Calu3 (cell line): ENCODE measurements at regions not wholly inside any gene's neighbourhood (a gene's known extent, or its start where the extent isn't known, plus 50 kb on each side); places are given as distances from the start of the nearest gene placed in this dataset.

Experiments
- BruUV-seq: library from RNA; stranded (reverse); fragments of 400-500 nt; replicated peaks from 2 replicates; lab custom pipeline; 2021; lab: Mats Ljungman, UMichigan
- CTCF ChIA-PET: fragments of 300-600 bp; sonication (Branson Sonifier 250); formaldehyde crosslinking; loops from one replicate; lab custom pipeline; 2022; ENCODE audit warnings: antibody characterized with exemption; lab: Charles Lee
- DNase-seq: peaks from one replicate; pipeline ENCODE4 v3.0.0; 2022
- H3K27ac Mint-ChIP-seq: one replicate; pipeline ENCODE4 v1.8.0; 2022; ENCODE audit warnings: mixed read lengths; ENCODE audit not compliant: unreplicated experiment
- H3K27me3 Mint-ChIP-seq: one replicate; pipeline ENCODE4 v1.8.0; 2022; ENCODE audit warnings: mixed read lengths; ENCODE audit not compliant: unreplicated experiment
- H3K36me3 Mint-ChIP-seq: one replicate; pipeline ENCODE4 v1.8.0; 2022; ENCODE audit warnings: mild to moderate bottlenecking, moderate library complexity, mixed read lengths; ENCODE audit not compliant: insufficient read depth, unreplicated experiment
- H3K4me1 Mint-ChIP-seq: one replicate; pipeline ENCODE4 v1.8.0; 2022; ENCODE audit warnings: mild to moderate bottlenecking, low read depth, mixed read lengths; ENCODE audit not compliant: unreplicated experiment
- H3K4me3 Mint-ChIP-seq: one replicate; pipeline ENCODE4 v1.8.0; 2022; ENCODE audit warnings: mild to moderate bottlenecking, low read depth, moderate library complexity, mixed read lengths; ENCODE audit not compliant: unreplicated experiment
- H3K9me3 Mint-ChIP-seq: one replicate; pipeline ENCODE4 v1.8.0; 2022; ENCODE audit warnings: low read depth, mixed read lengths; ENCODE audit not compliant: unreplicated experiment
- intact Hi-C: fragments of 100-400 bp; cut with micrococcal nuclease; formaldehyde crosslinking; loops from one replicate; pipeline ENCODE4 v1.10.0; 2022; ENCODE audit not compliant: unreplicated experiment
- TF ChIP-seq, protein P1 (sequence below): fragments of 200-600 bp; IDR thresholded peaks from one replicate; pipeline ENCODE4 v1.8.0; 2022; ENCODE audit warnings: antibody characterized with exemption; ENCODE audit not compliant: unreplicated experiment

DNA sequence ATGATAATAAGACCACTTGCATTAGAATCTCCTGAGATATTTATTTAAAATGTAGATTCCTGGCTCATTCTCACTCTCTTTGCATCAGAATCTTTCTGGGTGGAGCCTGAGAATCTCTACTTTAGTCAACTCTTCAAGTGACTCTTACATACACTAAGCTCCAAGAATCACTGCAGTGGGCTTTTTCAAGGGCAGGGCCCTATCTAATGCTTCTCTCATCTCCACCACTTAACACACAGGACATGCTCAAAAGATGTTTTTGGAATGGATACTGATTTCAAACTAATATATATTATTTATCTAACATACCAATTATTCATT lies 68.9 kb upstream of the GAP43 start:
- DNase-seq, result no peak
- no peak overlapping the region for H3K4me3 Mint-ChIP-seq
- CTCF ChIA-PET, result no interaction called here
- peaks cover 61% of the 10 kb centered on the region for H3K27me3 Mint-ChIP-seq
- H3K4me1 Mint-ChIP-seq, result no peaks in the 10 kb centered on the region
- H3K9me3 Mint-ChIP-seq, result no peaks in the 10 kb centered on the region
- intact Hi-C loops, result no loop called here
- TF ChIP-seq, protein P1, sequence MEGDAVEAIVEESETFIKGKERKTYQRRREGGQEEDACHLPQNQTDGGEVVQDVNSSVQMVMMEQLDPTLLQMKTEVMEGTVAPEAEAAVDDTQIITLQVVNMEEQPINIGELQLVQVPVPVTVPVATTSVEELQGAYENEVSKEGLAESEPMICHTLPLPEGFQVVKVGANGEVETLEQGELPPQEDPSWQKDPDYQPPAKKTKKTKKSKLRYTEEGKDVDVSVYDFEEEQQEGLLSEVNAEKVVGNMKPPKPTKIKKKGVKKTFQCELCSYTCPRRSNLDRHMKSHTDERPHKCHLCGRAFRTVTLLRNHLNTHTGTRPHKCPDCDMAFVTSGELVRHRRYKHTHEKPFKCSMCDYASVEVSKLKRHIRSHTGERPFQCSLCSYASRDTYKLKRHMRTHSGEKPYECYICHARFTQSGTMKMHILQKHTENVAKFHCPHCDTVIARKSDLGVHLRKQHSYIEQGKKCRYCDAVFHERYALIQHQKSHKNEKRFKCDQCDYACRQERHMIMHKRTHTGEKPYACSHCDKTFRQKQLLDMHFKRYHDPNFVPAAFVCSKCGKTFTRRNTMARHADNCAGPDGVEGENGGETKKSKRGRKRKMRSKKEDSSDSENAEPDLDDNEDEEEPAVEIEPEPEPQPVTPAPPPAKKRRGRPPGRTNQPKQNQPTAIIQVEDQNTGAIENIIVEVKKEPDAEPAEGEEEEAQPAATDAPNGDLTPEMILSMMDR, result no peak
- no peaks in the 10 kb centered on the region for H3K36me3 Mint-ChIP-seq
- BruUV-seq, result no TSS peak
- H3K27ac Mint-ChIP-seq, result no peak overlapping the region

DNA sequence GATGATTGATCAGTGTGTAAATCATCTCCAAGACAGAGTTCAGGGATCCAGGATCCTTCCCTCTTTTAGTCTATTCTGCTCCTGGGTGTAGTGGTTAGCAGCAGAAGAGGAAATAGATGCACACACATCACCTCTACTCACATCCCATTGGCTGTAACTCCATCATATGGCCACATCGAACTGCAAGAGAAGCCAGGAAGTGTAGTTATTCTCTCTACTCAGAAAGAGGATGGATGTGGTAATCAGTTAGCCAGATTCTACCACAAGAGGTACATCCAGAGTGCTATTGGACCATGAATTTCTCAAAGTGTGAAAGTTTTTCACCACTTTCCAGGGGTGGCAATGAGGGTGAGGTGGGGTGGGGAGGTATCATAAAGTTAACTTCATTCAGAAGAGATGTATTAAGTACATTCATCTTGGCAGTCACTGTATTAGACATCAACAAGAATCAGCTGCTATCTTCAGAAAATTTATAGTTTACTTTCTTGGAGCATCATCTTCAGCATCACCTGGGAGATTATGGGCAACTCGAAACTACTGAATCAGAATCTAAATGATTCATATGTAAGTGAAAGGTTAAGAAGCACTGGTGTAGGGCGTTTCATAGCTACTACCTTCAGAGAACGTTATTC lies 60.6 kb upstream of the GAP43 start:
- H3K27ac Mint-ChIP-seq, result no peak overlapping the region
- H3K9me3 Mint-ChIP-seq, result no peaks in the 10 kb centered on the region
- BruUV-seq, result no TSS peak
- TF ChIP-seq, protein P1, result no peak
- no peaks in the 10 kb centered on the region for H3K4me1 Mint-ChIP-seq
- H3K36me3 Mint-ChIP-seq, result no peaks in the 10 kb centered on the region
- no peak for DNase-seq
- intact Hi-C loops, result no loop called here
- no peak overlapping the region for H3K4me3 Mint-ChIP-seq
- peaks cover 49% of the 10 kb centered on the region for H3K27me3 Mint-ChIP-seq
- CTCF ChIA-PET, result no interaction called here

DNA sequence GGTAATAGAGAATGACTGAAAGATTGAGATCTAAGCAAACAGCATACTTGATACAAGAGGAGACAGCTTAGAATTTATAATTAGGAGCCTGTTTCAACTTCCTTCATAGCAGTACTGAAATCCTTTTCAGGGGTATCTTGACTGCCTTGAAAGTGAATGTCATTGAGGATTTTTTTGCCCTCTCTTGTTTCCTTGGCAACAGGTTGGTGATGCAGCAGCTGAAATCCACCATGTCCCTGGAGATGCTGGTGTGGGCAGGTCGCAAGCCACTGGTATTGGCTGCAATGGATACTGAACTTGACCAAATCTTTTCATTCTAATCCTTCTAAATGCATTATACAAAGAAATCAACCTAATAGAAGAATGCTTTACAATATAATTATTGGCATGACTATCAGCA lies 59.3 kb upstream of the GAP43 start:
- CTCF ChIA-PET, result no interaction called here
- DNase-seq, result no peak
- TF ChIP-seq, protein P1, result no peak
- intact Hi-C loops, result no loop called here
- Mint-ChIP-seq H3K4me3 (no peak overlapping the region), H3K27ac (no peak overlapping the region), H3K4me1 (no peaks in the 10 kb centered on the region), H3K36me3 (no peaks in the 10 kb centered on the region), H3K9me3 (no peaks in the 10 kb centered on the region), H3K27me3 (peaks cover 49% of the 10 kb centered on the region)
- BruUV-seq, result no TSS peak

DNA sequence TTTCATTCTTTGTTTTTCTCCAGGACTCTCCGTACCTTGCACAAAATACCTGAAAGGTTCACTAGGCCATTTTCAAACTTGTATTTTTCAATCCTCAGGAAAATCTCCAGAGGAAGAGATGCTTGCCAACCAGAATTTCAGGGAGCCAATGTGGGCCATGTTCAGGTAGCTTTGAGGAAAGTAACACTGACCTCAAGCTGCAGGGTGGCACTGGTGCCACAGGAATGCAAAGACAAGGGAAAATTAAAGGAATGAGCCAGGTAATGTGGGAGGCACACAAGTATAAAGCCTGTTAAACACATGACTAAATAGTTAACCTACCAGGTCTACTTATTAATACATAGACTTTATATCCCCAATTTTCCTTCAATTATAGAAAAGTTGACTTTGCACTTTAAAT lies 51.9 kb upstream of the GAP43 start:
- TF ChIP-seq, protein P1, result no peak
- no peak overlapping the region for H3K4me3 Mint-ChIP-seq
- H3K27me3 Mint-ChIP-seq, result peaks cover 67% of the 10 kb centered on the region
- no peak for DNase-seq
- no peaks in the 10 kb centered on the region for H3K36me3 Mint-ChIP-seq
- no TSS peak for BruUV-seq
- CTCF ChIA-PET, result no interaction called here
- H3K9me3 Mint-ChIP-seq, result no peaks in the 10 kb centered on the region
- H3K4me1 Mint-ChIP-seq, result no peaks in the 10 kb centered on the region
- intact Hi-C loops, result no loop called here
- no peak overlapping the region for H3K27ac Mint-ChIP-seq
